Calu3 (cell line): ENCODE measurements at regions not wholly inside any gene's neighbourhood (a gene's known extent, or its start where the extent isn't known, plus 50 kb on each side); places are given as distances from the start of the nearest gene placed in this dataset.

Experiments
- BruUV-seq: library from RNA; stranded (reverse); fragments of 400-500 nt; replicated peaks from 2 replicates; lab custom pipeline; 2021; lab: Mats Ljungman, UMichigan
- CTCF ChIA-PET: fragments of 300-600 bp; sonication (Branson Sonifier 250); formaldehyde crosslinking; loops from one replicate; lab custom pipeline; 2022; ENCODE audit warnings: antibody characterized with exemption; lab: Charles Lee
- DNase-seq: peaks from one replicate; pipeline ENCODE4 v3.0.0; 2022
- H3K27ac Mint-ChIP-seq: one replicate; pipeline ENCODE4 v1.8.0; 2022; ENCODE audit warnings: mixed read lengths; ENCODE audit not compliant: unreplicated experiment
- H3K27me3 Mint-ChIP-seq: one replicate; pipeline ENCODE4 v1.8.0; 2022; ENCODE audit warnings: mixed read lengths; ENCODE audit not compliant: unreplicated experiment
- H3K36me3 Mint-ChIP-seq: one replicate; pipeline ENCODE4 v1.8.0; 2022; ENCODE audit warnings: mild to moderate bottlenecking, moderate library complexity, mixed read lengths; ENCODE audit not compliant: insufficient read depth, unreplicated experiment
- H3K4me1 Mint-ChIP-seq: one replicate; pipeline ENCODE4 v1.8.0; 2022; ENCODE audit warnings: mild to moderate bottlenecking, low read depth, mixed read lengths; ENCODE audit not compliant: unreplicated experiment
- H3K4me3 Mint-ChIP-seq: one replicate; pipeline ENCODE4 v1.8.0; 2022; ENCODE audit warnings: mild to moderate bottlenecking, low read depth, moderate library complexity, mixed read lengths; ENCODE audit not compliant: unreplicated experiment
- H3K9me3 Mint-ChIP-seq: one replicate; pipeline ENCODE4 v1.8.0; 2022; ENCODE audit warnings: low read depth, mixed read lengths; ENCODE audit not compliant: unreplicated experiment
- intact Hi-C: fragments of 100-400 bp; cut with micrococcal nuclease; formaldehyde crosslinking; loops from one replicate; pipeline ENCODE4 v1.10.0; 2022; ENCODE audit not compliant: unreplicated experiment
- TF ChIP-seq, protein P1 (sequence below): fragments of 200-600 bp; IDR thresholded peaks from one replicate; pipeline ENCODE4 v1.8.0; 2022; ENCODE audit warnings: antibody characterized with exemption; ENCODE audit not compliant: unreplicated experiment

DNA sequence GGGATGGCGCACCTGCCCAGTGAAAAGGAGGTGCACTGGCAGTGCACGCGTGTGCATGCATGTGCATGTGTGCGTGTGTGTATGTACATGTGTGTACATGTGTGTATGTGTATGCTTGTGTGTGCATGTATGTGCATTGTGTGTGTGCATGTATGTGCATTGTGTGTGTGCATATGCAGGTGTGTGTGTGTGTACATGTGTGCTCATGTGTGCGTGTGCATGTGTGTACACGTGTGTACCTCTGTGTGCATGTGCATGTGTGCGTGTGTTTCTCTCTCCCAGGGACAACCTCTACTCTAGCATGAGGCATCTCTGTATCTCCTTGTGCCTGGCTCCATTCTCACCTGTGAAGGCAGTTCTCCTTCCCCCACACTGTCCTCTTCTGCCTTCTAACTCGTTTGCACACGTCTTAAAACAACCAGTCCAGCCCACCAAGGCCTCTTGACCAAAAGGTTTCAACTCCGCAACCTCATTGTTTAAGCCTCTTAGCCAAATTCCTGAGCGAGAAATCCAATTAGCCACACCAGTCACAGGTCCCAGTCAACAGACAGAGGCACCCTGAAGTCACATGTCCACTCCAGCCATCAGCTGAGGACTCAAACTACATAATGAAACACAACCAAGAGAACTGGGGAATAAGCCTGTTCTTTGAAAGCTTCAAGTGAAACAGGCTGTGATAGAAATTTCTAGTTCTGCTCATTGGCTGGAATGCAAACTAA, 103.5 kb upstream of the PTPRT start:
- Mint-ChIP-seq H3K4me3 (no peak overlapping the region), H3K9me3 (no peaks in the 10 kb centered on the region), H3K4me1 (no peaks in the 10 kb centered on the region), H3K36me3 (no peaks in the 10 kb centered on the region), H3K27ac (no peak overlapping the region), H3K27me3 (peaks cover 71% of the 10 kb centered on the region)
- TF ChIP-seq, protein P1, sequence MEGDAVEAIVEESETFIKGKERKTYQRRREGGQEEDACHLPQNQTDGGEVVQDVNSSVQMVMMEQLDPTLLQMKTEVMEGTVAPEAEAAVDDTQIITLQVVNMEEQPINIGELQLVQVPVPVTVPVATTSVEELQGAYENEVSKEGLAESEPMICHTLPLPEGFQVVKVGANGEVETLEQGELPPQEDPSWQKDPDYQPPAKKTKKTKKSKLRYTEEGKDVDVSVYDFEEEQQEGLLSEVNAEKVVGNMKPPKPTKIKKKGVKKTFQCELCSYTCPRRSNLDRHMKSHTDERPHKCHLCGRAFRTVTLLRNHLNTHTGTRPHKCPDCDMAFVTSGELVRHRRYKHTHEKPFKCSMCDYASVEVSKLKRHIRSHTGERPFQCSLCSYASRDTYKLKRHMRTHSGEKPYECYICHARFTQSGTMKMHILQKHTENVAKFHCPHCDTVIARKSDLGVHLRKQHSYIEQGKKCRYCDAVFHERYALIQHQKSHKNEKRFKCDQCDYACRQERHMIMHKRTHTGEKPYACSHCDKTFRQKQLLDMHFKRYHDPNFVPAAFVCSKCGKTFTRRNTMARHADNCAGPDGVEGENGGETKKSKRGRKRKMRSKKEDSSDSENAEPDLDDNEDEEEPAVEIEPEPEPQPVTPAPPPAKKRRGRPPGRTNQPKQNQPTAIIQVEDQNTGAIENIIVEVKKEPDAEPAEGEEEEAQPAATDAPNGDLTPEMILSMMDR: no peak
- intact Hi-C loops: no loop called here
- no TSS peak for BruUV-seq
- CTCF ChIA-PET: no interaction called here
- no peak for DNase-seq

DNA sequence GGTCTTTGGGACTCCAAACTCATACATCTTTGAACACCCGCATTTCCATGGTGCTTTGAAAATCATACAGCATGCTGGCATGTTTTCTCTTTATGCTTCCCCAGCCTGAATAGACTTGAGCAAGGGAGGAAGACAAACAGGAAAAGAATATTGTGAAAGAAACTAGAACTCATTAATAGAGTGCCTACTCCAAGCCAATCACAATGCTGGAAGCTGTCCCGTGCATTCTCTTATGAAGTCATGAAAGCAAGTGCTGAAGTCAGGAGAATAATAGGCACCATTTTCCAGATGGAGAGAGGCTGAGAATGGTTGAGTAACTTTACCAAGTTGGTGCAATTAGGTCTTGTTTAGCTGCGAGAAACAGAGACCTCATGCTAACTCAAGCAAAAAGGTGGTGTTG, 102.5 kb upstream of the PTPRT start:
- Mint-ChIP-seq H3K27ac (no peak overlapping the region), H3K4me1 (no peaks in the 10 kb centered on the region), H3K4me3 (no peak overlapping the region), H3K27me3 (peaks cover 66% of the 10 kb centered on the region), H3K36me3 (no peaks in the 10 kb centered on the region), H3K9me3 (no peaks in the 10 kb centered on the region)
- no peak for DNase-seq
- TF ChIP-seq, protein P1: no peak
- intact Hi-C loops: no loop called here
- no TSS peak for BruUV-seq
- CTCF ChIA-PET: no interaction called here

DNA sequence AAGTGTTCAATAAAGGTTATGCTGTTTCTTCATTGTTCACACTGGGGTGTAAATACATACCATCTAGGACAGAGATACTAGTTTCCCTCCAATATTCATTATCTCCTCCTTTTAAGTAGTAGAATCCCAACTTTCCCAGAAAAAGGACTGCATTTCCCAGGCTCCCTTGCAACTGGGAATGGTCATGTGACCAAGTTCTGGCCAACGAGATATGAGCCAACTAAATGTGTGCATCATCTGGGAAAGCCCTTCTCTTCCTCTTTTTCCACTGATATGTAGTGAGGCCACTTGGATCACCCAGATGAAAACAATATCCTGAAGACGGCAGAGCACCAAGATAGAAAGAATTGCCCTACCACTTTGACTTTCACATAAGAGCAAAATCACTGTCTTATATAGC, 97.9 kb upstream of the PTPRT start:
- intact Hi-C loops: loop anchor here (10.0 kb wide), 1 partner anchor 57 kb away; no protein-coding TSS in a partner anchor
- H3K27ac Mint-ChIP-seq: no peak overlapping the region
- H3K27me3 Mint-ChIP-seq: peaks cover 72% of the 10 kb centered on the region
- no peaks in the 10 kb centered on the region for H3K36me3 Mint-ChIP-seq
- no peaks in the 10 kb centered on the region for H3K4me1 Mint-ChIP-seq
- no peaks in the 10 kb centered on the region for H3K9me3 Mint-ChIP-seq
- TF ChIP-seq, protein P1: no peak
- BruUV-seq: no TSS peak
- DNase-seq: no peak
- H3K4me3 Mint-ChIP-seq: no peak overlapping the region
- CTCF ChIA-PET: no interaction called here

DNA sequence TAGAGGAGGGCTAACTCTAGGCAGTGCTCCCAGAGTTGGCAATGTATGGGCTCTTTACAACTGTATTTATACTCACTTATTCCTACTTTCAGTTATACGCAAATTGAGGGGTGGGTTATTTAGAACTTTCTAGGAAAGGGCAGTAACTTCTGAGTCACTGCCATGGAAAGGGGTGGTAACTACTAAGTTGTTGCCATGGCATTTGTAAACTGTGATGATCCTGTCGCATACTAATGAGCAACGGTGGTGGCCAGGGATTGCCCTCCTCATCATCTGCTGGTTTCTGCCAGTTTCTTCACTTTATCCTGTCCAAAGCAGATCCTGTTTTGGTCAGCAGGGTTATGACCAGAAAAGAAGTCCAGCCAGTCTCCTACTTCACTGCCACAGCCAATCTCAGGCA, 95.5 kb upstream of the PTPRT start:
- Mint-ChIP-seq H3K36me3 (no peaks in the 10 kb centered on the region), H3K9me3 (no peaks in the 10 kb centered on the region), H3K27me3 (peaks cover 70% of the 10 kb centered on the region), H3K27ac (no peak overlapping the region), H3K4me3 (no peak overlapping the region), H3K4me1 (no peaks in the 10 kb centered on the region)
- no peak for DNase-seq
- intact Hi-C loops: loop anchor here (10.0 kb wide), 1 partner anchor 60 kb away; no protein-coding TSS in a partner anchor
- TF ChIP-seq, protein P1: no peak
- CTCF ChIA-PET: no interaction called here
- BruUV-seq: no TSS peak
